ENCODE measurements at regions not wholly inside any gene's neighbourhood (a gene's known extent, or its start where the extent isn't known, plus 50 kb on each side); places are given as distances from the start of the nearest gene placed in this dataset.

DNA sequence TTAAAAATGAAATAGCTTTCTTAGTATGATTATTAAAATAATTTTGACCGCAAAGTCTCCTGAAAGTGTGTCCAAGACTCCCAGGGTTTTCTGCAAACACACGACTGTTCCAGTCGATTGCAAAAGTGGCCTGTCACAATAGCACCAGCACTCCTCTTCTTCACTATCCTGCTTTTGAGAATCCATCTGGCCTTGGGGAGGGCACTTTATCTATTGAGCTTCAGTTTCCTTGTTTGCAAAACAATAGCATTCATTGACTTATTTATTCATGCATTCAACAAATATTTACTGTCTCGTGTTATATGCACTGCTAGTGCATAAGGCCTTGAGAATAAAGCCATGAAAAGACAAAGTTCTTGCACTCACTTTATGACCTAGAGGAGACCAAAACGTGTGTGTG lies 96.2 kb upstream of the NTM start:
- TF ChIP-seq CTCF (IDR thresholded peaks at IDR 0.05) (no peak), POLR2A (IDR thresholded peaks at IDR 0.05; ENCODE audit: low read depth) (no peak), POLR2AphosphoS5 (IDR thresholded peaks at IDR 0.05) (no peak), EP300 (IDR thresholded peaks at IDR 0.05) (no peak)
